Glutamatergic neuron (in vitro differentiated cells): ENCODE measurements at regions not wholly inside any gene's neighbourhood (a gene's known extent, or its start where the extent isn't known, plus 50 kb on each side); places are given as distances from the start of the nearest gene placed in this dataset.

Experiments used
- DNase-seq: peaks from one replicate; pipeline ENCODE4 v3.0.0; 2022
- H3K27ac Mint-ChIP-seq: one replicate; pipeline ENCODE4 v1.8.0; 2020; ENCODE audit warnings: mild to moderate bottlenecking, mixed read lengths, inconsistent platforms; ENCODE audit not compliant: unreplicated experiment
- H3K27me3 Mint-ChIP-seq: one replicate; pipeline ENCODE4 v1.8.0; 2020; ENCODE audit warnings: mild to moderate bottlenecking, moderate library complexity, mixed read lengths, inconsistent platforms; ENCODE audit not compliant: unreplicated experiment
- H3K36me3 Mint-ChIP-seq: one replicate; pipeline ENCODE4 v1.8.0; 2020; ENCODE audit warnings: mild to moderate bottlenecking, mixed read lengths, inconsistent platforms; ENCODE audit not compliant: unreplicated experiment
- H3K4me1 Mint-ChIP-seq: one replicate; pipeline ENCODE4 v1.8.0; 2020; ENCODE audit warnings: mild to moderate bottlenecking, low read depth, mixed read lengths, inconsistent platforms; ENCODE audit not compliant: unreplicated experiment
- H3K4me3 Mint-ChIP-seq: one replicate; pipeline ENCODE4 v1.8.0; 2020; ENCODE audit warnings: mild to moderate bottlenecking, mixed read lengths, inconsistent platforms; ENCODE audit not compliant: unreplicated experiment
- H3K9me3 Mint-ChIP-seq: one replicate; pipeline ENCODE4 v1.8.0; 2020; ENCODE audit warnings: mild to moderate bottlenecking, moderate library complexity, mixed read lengths, inconsistent platforms; ENCODE audit not compliant: unreplicated experiment
- CTCF ChIP-seq: fragments of 200-600 bp; sonication (generic); IDR thresholded peaks from one replicate; pipeline ENCODE4 v1.5.0; 2021; ENCODE audit not compliant: partially characterized antibody, unreplicated experiment

DNA sequence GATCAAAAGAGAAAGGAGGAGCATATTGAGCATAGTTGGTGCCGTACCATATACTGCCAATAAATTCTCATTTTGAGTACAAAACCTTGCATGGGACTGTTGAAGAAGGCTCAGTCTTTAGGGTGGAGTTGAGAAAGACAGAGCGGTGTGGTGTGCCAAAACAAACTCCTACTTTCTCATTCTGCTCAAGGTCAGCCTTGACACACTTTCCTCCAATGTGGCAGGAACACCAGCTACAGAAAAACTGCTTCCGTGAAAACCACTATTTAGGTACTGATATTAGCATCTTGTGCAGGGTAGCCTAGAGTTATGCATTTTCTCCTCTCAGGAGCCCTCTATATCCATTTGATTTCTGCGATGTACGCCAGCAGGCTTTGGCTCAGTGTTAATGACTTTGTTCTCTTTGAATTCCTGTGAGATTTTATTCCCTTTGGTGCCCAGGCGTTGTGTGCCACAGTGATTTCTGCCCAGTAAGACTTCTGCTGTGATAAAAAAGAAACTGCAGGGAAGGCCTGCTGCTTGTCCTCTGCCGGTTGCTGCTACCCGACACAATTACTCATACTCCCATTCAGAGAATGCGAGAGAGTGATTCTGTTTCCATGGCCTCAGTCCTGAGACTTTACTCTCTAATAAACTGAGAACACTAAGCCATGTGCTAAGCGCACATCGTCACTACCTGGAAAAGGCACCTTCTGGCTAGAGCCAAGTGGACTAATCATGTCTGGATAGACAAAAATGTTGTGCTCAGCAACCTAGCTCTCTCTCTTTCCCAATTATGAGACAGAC lies 88.3 kb upstream of the MDM1 start:
- no peak overlapping the region for H3K4me3 Mint-ChIP-seq
- no peak for TF ChIP-seq CTCF
- H3K27me3 Mint-ChIP-seq: no peaks in the 10 kb centered on the region
- peaks cover 1% of the 10 kb centered on the region for H3K36me3 Mint-ChIP-seq
- H3K9me3 Mint-ChIP-seq: no peaks in the 10 kb centered on the region
- no peaks in the 10 kb centered on the region for H3K4me1 Mint-ChIP-seq
- no peak overlapping the region for H3K27ac Mint-ChIP-seq
- DNase-seq: no peak

DNA sequence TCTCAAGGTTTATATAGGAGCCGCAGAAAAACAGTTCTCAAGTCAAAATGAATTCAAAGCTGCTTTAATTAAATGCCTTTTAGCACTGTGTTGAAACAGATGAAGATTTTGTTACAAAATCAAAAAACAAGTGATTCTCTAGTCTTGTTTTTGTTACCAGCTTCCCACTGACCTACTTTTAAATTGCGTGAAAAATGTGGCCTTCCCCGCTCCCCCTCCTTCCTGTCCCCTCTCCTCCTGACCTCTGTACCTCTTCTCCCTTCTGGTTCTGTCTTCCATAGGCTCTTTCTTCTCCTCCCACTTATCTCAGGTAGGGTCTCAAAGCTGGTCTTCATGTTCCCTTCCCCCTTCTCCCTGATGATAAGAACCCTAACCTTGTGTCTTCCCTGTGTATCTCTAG lies 90.0 kb upstream of the MDM1 start:
- no peak for DNase-seq
- Mint-ChIP-seq H3K4me1 (no peaks in the 10 kb centered on the region), H3K4me3 (no peak overlapping the region), H3K27ac (no peak overlapping the region), H3K36me3 (peaks cover 4% of the 10 kb centered on the region), H3K9me3 (no peaks in the 10 kb centered on the region), H3K27me3 (no peaks in the 10 kb centered on the region)
- no peak for TF ChIP-seq CTCF

GRCh38 chr12:68422956-68423574 lies 90.9 kb upstream of the MDM1 start:
- Mint-ChIP-seq H3K27ac (no peak overlapping the region), H3K27me3 (no peaks in the 10 kb centered on the region), H3K9me3 (no peaks in the 10 kb centered on the region), H3K4me3 (no peak overlapping the region), H3K4me1 (no peaks in the 10 kb centered on the region), H3K36me3 (peaks cover 4% of the 10 kb centered on the region)
- no peak for DNase-seq
- no peak for TF ChIP-seq CTCF

DNA sequence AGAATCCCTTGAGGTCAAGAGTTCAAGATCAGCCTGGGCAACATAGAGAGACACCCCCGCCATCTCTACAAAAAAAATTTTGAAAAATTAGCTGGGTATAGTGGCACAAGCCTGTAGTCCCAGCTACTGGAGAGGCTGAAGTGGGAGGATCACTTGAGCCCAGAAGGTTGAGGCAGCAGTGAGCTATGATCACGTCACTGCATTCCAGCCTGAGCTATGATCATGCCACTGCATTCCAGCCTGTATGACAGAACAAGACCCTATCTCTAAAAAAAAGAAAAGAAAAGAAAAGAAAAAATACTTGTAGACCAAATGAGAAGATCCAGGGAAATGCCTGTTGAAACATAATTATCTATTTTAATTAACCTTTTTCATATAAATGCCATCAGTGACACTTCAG lies 93.8 kb upstream of the MDM1 start:
- DNase-seq: no peak
- Mint-ChIP-seq H3K4me1 (no peaks in the 10 kb centered on the region), H3K27ac (no peak overlapping the region), H3K36me3 (peaks cover 4% of the 10 kb centered on the region), H3K9me3 (no peaks in the 10 kb centered on the region), H3K27me3 (no peaks in the 10 kb centered on the region), H3K4me3 (no peak overlapping the region)
- no peak for TF ChIP-seq CTCF

- Mint-ChIP-seq H3K27me3 (no peaks in the 10 kb centered on the region), H3K27ac (no peak overlapping the region), H3K4me3 (no peak overlapping the region), H3K9me3 (no peaks in the 10 kb centered on the region), H3K36me3 (peaks cover 4% of the 10 kb centered on the region), H3K4me1 (no peaks in the 10 kb centered on the region)
- DNase-seq: no peak
- TF ChIP-seq CTCF: no peak
These were observed 96.0 kb upstream of the MDM1 start for GRCh38 chr12:68428211-68428610.
